K562 (cell line): ENCODE measurements at regions not wholly inside any gene's neighbourhood (a gene's known extent, or its start where the extent isn't known, plus 50 kb on each side); places are given as distances from the start of the nearest gene placed in this dataset.
"Not testable (repeated sequence)": the region's sequence is repeated elsewhere in the genome, so short reads cannot be mapped to it uniquely, and the experiment has no call there.

ENCODE experiments used
- ATAC-seq: fragments of 200-7000 bp; cut with Tn5 transposase; 3 replicates; pipeline ENCODE4 v1.9.1; 2020; ENCODE audit warnings: moderate library complexity
- BruUV-seq: library from RNA; stranded (reverse); fragments of 400-500 nt; replicated peaks from 2 replicates; lab custom pipeline; 2021; lab: Mats Ljungman, UMichigan
- CTCF ChIA-PET: fragments of 300-600 bp; formaldehyde crosslinking; extraction: SDS; loops from one replicate; lab custom pipeline; 2021; ENCODE audit warnings: low intra/inter-chr PET ratio; lab: Yijun Ruan, JAX
- POLR2A ChIA-PET: fragments of 300-600, 350-650 bp; sonication (Branson Sonifier 250); formaldehyde crosslinking; extraction: SDS; loops from one replicate; lab custom pipeline; 2021; ENCODE audit warnings: antibody characterized with exemption, inconsistent platforms; lab: Yijun Ruan, JAX
- DNase-seq, 4 experiments: peaks; one replicate each; pipeline versions ENCODE4 v3.0.0 to v3.0.0-alpha.2; 2011 to 2018; ENCODE audit warnings: low spot score in 3 of 4, mixed read lengths in 3 of 4; ENCODE audit errors: extremely low read depth in 1 of 4
- FAIRE-seq: peaks from 2 replicates; lab custom pipeline; 2011; peaks lifted over from hg19 to GRCh38; lab: Jason Lieb, UNC
- H2AFZ ChIP-seq: 2 replicates; pipeline ENCODE4 v1.6.0; 2011; ENCODE audit warnings: low read depth, low read length, control low read depth, inconsistent platforms
- H3K27ac ChIP-seq: fragments of 200-600 bp; 3 replicates; pipeline ENCODE4 v1.8.0; 2011; ENCODE audit warnings: low read depth, mild to moderate bottlenecking, control low read depth, inconsistent platforms, low read length, moderate library complexity, mixed read lengths; ENCODE audit errors: extremely low read depth
- H3K27me3 ChIP-seq, 2 experiments: fragments of 300-600 bp in 1 of 2; 2 replicates in 1 of 2; 3 replicates in 1 of 2; pipeline versions ENCODE4 v1.6.0 to v1.8.0; 2011; ENCODE audit warnings: inconsistent platforms in 2 of 2, low read length in 2 of 2, mild to moderate bottlenecking in 1 of 2, mixed read lengths in 1 of 2, moderate library complexity in 1 of 2; ENCODE audit not compliant: control insufficient read depth in 2 of 2, insufficient read depth in 2 of 2
- H3K36me3 ChIP-seq: fragments of 300-600 bp; 3 replicates; pipeline ENCODE4 v1.8.0; 2011; ENCODE audit warnings: mild to moderate bottlenecking, low read length, inconsistent platforms; ENCODE audit not compliant: control insufficient read depth, insufficient read depth
- H3K4me1 ChIP-seq, 2 experiments: fragments of 200-600 bp in 1 of 2; replicated peaks in 1 of 2; 2 replicates in 1 of 2; 3 replicates in 1 of 2; pipeline versions ENCODE4 v1.5.1 to v1.8.0; 2011; ENCODE audit warnings: inconsistent platforms in 2 of 2, low read length in 2 of 2, mild to moderate bottlenecking in 1 of 2, mixed read lengths in 1 of 2, moderate library complexity in 1 of 2; ENCODE audit not compliant: control insufficient read depth in 2 of 2, insufficient read depth in 2 of 2
- H3K4me2 ChIP-seq: 2 replicates; pipeline ENCODE4 v1.6.1; 2011; ENCODE audit warnings: low read length, control low read depth, inconsistent platforms, mixed read lengths; ENCODE audit not compliant: insufficient read depth
- H3K4me3 ChIP-seq: fragments of 200-600 bp; sonication (generic), shearing (Covaris generic); 2 replicates; pipeline ENCODE4 v1.5.1; 2016; ENCODE audit warnings: control low read depth, inconsistent platforms
- H3K79me2 ChIP-seq: fragments of 200-600 bp; 3 replicates; pipeline ENCODE4 v1.8.0; 2011; ENCODE audit warnings: low read length, inconsistent platforms; ENCODE audit not compliant: control insufficient read depth, insufficient read depth
- H3K9ac ChIP-seq, 2 experiments: 2 replicates each; pipeline versions ENCODE4 v1.6.0 to v1.6.1; 2011; ENCODE audit warnings: low read depth in 2 of 2, low read length in 2 of 2, control low read depth in 1 of 2, inconsistent platforms in 1 of 2, mild to moderate bottlenecking in 1 of 2, mixed read lengths in 1 of 2; ENCODE audit not compliant: insufficient read depth in 1 of 2
- H3K9me1 ChIP-seq: one replicate; pipeline ENCODE4 v1.6.0; 2011; ENCODE audit warnings: inconsistent platforms, mild to moderate bottlenecking, low read length, moderate library complexity; ENCODE audit not compliant: control insufficient read depth, insufficient read depth
- H3K9me3 ChIP-seq: replicated peaks from 2 replicates; pipeline ENCODE4 v1.5.1; 2011; ENCODE audit warnings: low read depth, low read length, inconsistent platforms; ENCODE audit not compliant: control insufficient read depth, insufficient read depth
- H4K20me1 ChIP-seq: replicated peaks from 2 replicates; pipeline ENCODE4 v1.6.1; 2011; ENCODE audit warnings: low read length, inconsistent platforms, mixed read lengths; ENCODE audit not compliant: control insufficient read depth, insufficient read depth
- CEBPB ChIP-seq: fragments of 450-650 bp; IDR thresholded peaks from 2 replicates; pipeline ENCODE4 v1.6.1; 2016; ENCODE audit warnings: missing genetic modification characterization, missing compliant biosample characterization
- ZNF551 ChIP-seq: fragments of 250-450 bp; sonication (Bioruptor Pico); IDR thresholded peaks from 2 replicates; pipeline ENCODE4 v1.5.0; 2021; ENCODE audit warnings: mild to moderate bottlenecking, moderate library complexity
- WGBS: fragments of 100-300 bp; shearing (Covaris generic); methylation state at CpG from one replicate; pipeline ENCODE4 v1.1.6; 2016; ENCODE audit warnings: low coverage, mixed read lengths; ENCODE audit not compliant: insufficient coverage; ENCODE audit errors: missing lambda C conversion rate; 5-methylcytosine and 5-hydroxymethylcytosine counted together
- in situ Hi-C: fragments of 300-500 bp; cut with MboI; formaldehyde crosslinking; loops from 4 replicates; pipeline ENCODE4 v1.15.0; 2018; ENCODE audit warnings: inconsistent platforms, mixed read lengths
- intact Hi-C: fragments of 100-400 bp; cut with micrococcal nuclease; formaldehyde crosslinking; loops from 2 replicates; pipeline ENCODE4 v1.14.2; 2022

GRCh38 chr14:66013607-66014006 lies 472.6 kb upstream of the CCDC196 start:
- POLR2A ChIA-PET, in situ Hi-C loops, H4K20me1 ChIP-seq, DNase-seq, H2AFZ ChIP-seq, H3K9me1 ChIP-seq, H3K4me1 ChIP-seq, H3K4me3 ChIP-seq, H3K4me2 ChIP-seq, BruUV-seq, H3K9ac ChIP-seq, intact Hi-C loops, H3K27me3 ChIP-seq, FAIRE-seq, H3K36me3 ChIP-seq, H3K27ac ChIP-seq, H3K79me2 ChIP-seq, H3K9me3 ChIP-seq, ATAC-seq, CTCF ChIA-PET: not testable (repeated sequence)
- WGBS: 9% methylated on average over 16 of the region's 42 CpGs

DNA sequence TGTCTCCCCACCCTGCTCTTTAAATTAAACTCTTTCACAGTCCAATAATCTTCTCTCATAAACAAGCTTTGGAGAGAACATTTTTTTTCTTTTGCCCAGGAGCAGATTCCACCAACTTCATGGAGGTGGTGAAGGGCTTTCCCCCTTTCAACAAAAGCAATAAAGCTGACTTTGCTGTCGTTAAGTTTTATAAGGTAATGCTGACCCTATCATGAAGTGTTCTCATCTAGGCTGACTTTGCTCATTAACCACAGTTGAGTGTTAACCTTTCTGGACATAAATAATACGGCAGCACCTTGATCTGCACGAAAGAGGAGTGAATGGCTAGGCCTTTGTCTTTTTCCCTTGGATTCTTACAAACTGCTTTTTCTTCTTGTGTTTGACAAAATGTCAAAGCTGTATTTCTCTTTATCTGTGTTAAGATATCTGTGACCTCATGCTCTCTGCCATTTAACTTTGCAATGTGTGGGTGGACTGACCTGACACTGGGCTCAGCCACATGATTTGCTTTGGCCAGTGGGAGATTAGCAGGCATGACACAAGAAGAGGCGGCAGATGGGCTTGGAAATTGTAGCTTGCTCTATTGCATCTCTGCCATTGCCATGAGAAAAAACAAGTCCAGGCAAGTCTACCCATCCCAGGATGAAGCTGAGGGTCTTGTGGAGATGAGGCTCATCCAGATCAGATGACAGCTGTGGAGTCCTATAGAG lies 470.9 kb upstream of the CCDC196 start:
- no peaks in the 10 kb centered on the region for H3K9me3 ChIP-seq
- CTCF ChIA-PET: no interaction called here
- no peak for TF ChIP-seq ZNF551
- no peak for TF ChIP-seq CEBPB
- TF ChIP-seq, all 486 proteins: peak for 0
- no peak overlapping the region for H3K4me2 ChIP-seq
- in situ Hi-C loops (no loop called here), intact Hi-C loops (no loop called here)
- no peaks in the 10 kb centered on the region for H3K36me3 ChIP-seq
- no peak overlapping the region for H2AFZ ChIP-seq
- no peak overlapping the region for H3K27ac ChIP-seq
- no peak for DNase-seq
- H3K9ac ChIP-seq: no peak overlapping the region
- no peaks in the 10 kb centered on the region for H3K9me1 ChIP-seq
- no TSS peak for BruUV-seq
- H3K4me3 ChIP-seq: no peak overlapping the region
- POLR2A ChIA-PET: no interaction called here
- no peaks in the 10 kb centered on the region for H3K4me1 ChIP-seq
- 3% methylated on average over 4 of the region's 4 CpGs for WGBS
- H4K20me1 ChIP-seq: no peaks in the 10 kb centered on the region
- no peaks in the 10 kb centered on the region for H3K79me2 ChIP-seq
- ATAC-seq: no peak
- H3K27me3 ChIP-seq: peaks cover 0 to 6% of the 10 kb centered on the region in 2 experiments; a peak in 2 of 5 replicates
- FAIRE-seq: no peak
